Thyroid gland (tissue), 4 donors: ENCODE measurements at regions not wholly inside any gene's neighbourhood (a gene's known extent, or its start where the extent isn't known, plus 50 kb on each side); places are given as distances from the start of the nearest gene placed in this dataset.

Experiments used
- CTCF ChIP-seq, 6 experiments: fragments of 200-600 bp in 3 of 6; fragments of 450-650 bp in 3 of 6; sonication (generic) in 3 of 6; IDR thresholded peaks; one replicate each; pipeline ENCODE4 v1.5.1; 2016 to 2019; ENCODE audit warnings: antibody characterized with exemption in 6 of 6, mild to moderate bottlenecking in 2 of 6, inconsistent platforms in 1 of 6, moderate library complexity in 1 of 6
- POLR2A ChIP-seq, 2 donors: fragments of 450-650 bp; IDR thresholded peaks; one replicate each; pipeline ENCODE4 v1.6.1; 2017; ENCODE audit warnings: antibody characterized with exemption in 2 of 2, mild to moderate bottlenecking in 2 of 2, moderate library complexity in 1 of 2

- no peak for TF ChIP-seq CTCF (IDR thresholded peaks at IDR 0.05)
- no peak for TF ChIP-seq POLR2A (IDR thresholded peaks at IDR 0.05)
Observed at GRCh38 chr21:34220556-34221195, 143.1 kb upstream of the KCNE2 start.
